Adrenal gland (tissue), 5 donors: ENCODE measurements at regions not wholly inside any gene's neighbourhood (a gene's known extent, or its start where the extent isn't known, plus 50 kb on each side); places are given as distances from the start of the nearest gene placed in this dataset.

Source experiments
- POLR2A ChIP-seq, 2 donors: fragments of 450-650 bp; IDR thresholded peaks; one replicate each; pipeline ENCODE4 v1.6.1; 2017; ENCODE audit warnings: antibody characterized with exemption in 2 of 2, mild to moderate bottlenecking in 2 of 2, moderate library complexity in 1 of 2
- TF ChIP-seq, protein P1 (sequence below), 6 experiments: fragments of 450-650 bp in 4 of 6; fragments of 200-600 bp in 2 of 6; sonication (generic) in 1 of 6; IDR thresholded peaks; 1 replicate in 5 of 6; 2 replicates in 1 of 6; pipeline versions ENCODE4 v1.5.1 to v1.8.0; 2016 to 2021; ENCODE audit warnings: antibody characterized with exemption in 6 of 6, mild to moderate bottlenecking in 2 of 6, moderate library complexity in 1 of 6
- donor health status: DM: no; HTN: no; CAD: no.

- TF ChIP-seq POLR2A (IDR thresholded peaks at IDR 0.05) = no peak
- TF ChIP-seq, protein P1, sequence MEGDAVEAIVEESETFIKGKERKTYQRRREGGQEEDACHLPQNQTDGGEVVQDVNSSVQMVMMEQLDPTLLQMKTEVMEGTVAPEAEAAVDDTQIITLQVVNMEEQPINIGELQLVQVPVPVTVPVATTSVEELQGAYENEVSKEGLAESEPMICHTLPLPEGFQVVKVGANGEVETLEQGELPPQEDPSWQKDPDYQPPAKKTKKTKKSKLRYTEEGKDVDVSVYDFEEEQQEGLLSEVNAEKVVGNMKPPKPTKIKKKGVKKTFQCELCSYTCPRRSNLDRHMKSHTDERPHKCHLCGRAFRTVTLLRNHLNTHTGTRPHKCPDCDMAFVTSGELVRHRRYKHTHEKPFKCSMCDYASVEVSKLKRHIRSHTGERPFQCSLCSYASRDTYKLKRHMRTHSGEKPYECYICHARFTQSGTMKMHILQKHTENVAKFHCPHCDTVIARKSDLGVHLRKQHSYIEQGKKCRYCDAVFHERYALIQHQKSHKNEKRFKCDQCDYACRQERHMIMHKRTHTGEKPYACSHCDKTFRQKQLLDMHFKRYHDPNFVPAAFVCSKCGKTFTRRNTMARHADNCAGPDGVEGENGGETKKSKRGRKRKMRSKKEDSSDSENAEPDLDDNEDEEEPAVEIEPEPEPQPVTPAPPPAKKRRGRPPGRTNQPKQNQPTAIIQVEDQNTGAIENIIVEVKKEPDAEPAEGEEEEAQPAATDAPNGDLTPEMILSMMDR (IDR thresholded peaks at IDR 0.05) = no peak
These were observed 250.5 kb downstream of the TDRD3 start for GRCh38 chr13:60647547-60647946.
